C4-2B (cell line): ENCODE measurements at regions not wholly inside any gene's neighbourhood (a gene's known extent, or its start where the extent isn't known, plus 50 kb on each side); places are given as distances from the start of the nearest gene placed in this dataset.

ENCODE experiments used
- H3K27ac ChIP-seq: fragments of 450-650 bp; 2 replicates; pipeline ENCODE4 v1.5.1; 2017
- ZFX ChIP-seq: fragments of 450-650 bp; IDR thresholded peaks from 2 replicates; pipeline ENCODE4 v1.6.1; 2017
- TF ChIP-seq, protein P1 (sequence below): fragments of 450-650 bp; conservative IDR thresholded peaks from 2 replicates; pipeline ENCODE4 v1.5.1; 2017; ENCODE audit warnings: mild to moderate bottlenecking

DNA sequence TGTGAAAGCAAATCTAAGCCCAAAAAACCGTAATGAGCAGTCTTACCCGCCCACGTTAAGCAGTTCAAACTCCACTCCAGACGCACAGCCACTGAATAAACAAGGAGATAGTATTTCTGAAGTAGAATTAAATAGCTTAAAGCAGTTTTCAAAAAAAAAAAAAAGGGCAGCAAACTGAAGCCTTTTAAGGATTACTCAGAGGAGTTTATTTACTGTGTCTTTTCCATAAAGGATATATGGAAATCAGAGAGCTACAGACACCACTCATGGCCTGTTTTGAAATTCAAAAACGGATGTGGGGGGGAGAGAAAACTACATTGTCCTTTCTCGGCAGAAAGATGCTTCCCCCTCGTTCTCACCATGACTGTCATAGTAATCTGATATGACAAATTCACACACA is 83.7 kb upstream of the IRX1 start:
- H3K27ac ChIP-seq = no peak overlapping the region
- TF ChIP-seq, protein P1, sequence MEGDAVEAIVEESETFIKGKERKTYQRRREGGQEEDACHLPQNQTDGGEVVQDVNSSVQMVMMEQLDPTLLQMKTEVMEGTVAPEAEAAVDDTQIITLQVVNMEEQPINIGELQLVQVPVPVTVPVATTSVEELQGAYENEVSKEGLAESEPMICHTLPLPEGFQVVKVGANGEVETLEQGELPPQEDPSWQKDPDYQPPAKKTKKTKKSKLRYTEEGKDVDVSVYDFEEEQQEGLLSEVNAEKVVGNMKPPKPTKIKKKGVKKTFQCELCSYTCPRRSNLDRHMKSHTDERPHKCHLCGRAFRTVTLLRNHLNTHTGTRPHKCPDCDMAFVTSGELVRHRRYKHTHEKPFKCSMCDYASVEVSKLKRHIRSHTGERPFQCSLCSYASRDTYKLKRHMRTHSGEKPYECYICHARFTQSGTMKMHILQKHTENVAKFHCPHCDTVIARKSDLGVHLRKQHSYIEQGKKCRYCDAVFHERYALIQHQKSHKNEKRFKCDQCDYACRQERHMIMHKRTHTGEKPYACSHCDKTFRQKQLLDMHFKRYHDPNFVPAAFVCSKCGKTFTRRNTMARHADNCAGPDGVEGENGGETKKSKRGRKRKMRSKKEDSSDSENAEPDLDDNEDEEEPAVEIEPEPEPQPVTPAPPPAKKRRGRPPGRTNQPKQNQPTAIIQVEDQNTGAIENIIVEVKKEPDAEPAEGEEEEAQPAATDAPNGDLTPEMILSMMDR = no peak
- TF ChIP-seq ZFX = no peak

GRCh38 chr5:3511519-3511918 is 84.1 kb upstream of the IRX1 start:
- TF ChIP-seq, protein P1 = no peak
- TF ChIP-seq ZFX = no peak
- H3K27ac ChIP-seq = no peak overlapping the region

DNA sequence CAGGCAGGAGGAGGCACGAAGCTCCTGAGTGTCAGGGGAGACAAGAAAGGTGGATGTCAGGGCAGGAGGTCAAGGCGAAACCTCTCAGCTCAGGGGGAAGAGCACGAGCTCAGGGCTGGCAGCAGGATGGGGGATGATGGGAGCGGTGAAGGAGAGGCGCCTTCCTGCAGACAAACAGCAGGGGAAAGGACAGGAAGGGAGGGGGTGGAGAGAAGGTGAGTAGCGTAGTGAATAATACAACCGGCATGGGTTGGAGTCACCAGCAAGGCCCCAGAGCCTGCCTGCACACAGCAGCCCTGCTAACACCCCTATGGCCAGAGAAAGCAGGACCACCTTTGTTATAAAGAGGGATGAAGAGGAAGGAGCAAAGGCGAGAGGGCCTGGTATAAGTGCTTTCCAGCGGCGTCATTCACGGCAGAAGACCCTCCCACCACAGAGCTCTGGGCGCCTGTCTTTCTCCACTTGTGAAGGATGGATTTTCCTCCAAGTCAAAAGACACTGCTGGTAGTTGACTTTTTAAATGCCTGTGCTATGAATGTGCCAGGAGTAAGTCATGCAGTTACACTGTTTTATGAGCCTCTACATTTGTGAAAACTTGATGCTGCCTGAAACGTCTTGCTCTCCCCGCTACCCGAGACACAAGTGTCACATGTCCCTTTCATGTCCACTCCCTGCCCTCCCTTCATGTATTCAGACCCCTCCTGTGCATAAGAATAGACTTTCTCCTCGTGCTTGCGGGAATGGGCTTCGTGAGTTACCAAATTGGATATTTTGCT is 84.8 kb upstream of the IRX1 start:
- TF ChIP-seq ZFX = no peak
- TF ChIP-seq, protein P1 = no peak
- no peak overlapping the region for H3K27ac ChIP-seq

GRCh38 chr5:3509290-3509689 is 86.3 kb upstream of the IRX1 start:
- TF ChIP-seq ZFX = no peak
- TF ChIP-seq, protein P1 = peak; percentile 76
- no peak overlapping the region for H3K27ac ChIP-seq

- no peak overlapping the region for H3K27ac ChIP-seq
- no peak for TF ChIP-seq ZFX
- TF ChIP-seq, protein P1 = no peak
These were observed 87.2 kb upstream of the IRX1 start for GRCh38 chr5:3508395-3508794.

GRCh38 chr5:3490957-3491507 is 104.6 kb upstream of the IRX1 start:
- no peak for TF ChIP-seq ZFX
- TF ChIP-seq, protein P1 = no peak
- no peak overlapping the region for H3K27ac ChIP-seq

GRCh38 chr5:3489239-3489843 is 106.3 kb upstream of the IRX1 start:
- no peak overlapping the region for H3K27ac ChIP-seq
- TF ChIP-seq, protein P1 = no peak
- TF ChIP-seq ZFX = no peak
